B cell (primary cell): ENCODE measurements at regions not wholly inside any gene's neighbourhood (a gene's known extent, or its start where the extent isn't known, plus 50 kb on each side); places are given as distances from the start of the nearest gene placed in this dataset.

Experiments used
- ATAC-seq: fragments of 200-7000 bp; cut with Tn5 transposase; one replicate; pipeline ENCODE4 v1.10.0; 2021; ENCODE audit warnings: low read depth, mild to moderate bottlenecking, moderate number of reproducible peaks, moderate library complexity
- CTCF ChIA-PET: fragments of 350-600 bp; sonication (Branson Sonifier 250); formaldehyde crosslinking; loops from one replicate; lab custom pipeline; 2021; ENCODE audit warnings: antibody characterized with exemption, inconsistent platforms; lab: Charles Lee
- POLR2A ChIA-PET: fragments of 350-600 bp; sonication (Branson Sonifier 250); formaldehyde crosslinking; loops from one replicate; lab custom pipeline; 2021; ENCODE audit warnings: antibody characterized with exemption; lab: Charles Lee
- DNase-seq: peaks from one replicate; pipeline ENCODE4 v3.0.0; 2013
- H2AFZ ChIP-seq: 2 replicates; pipeline ENCODE4 v1.6.1; 2012; ENCODE audit warnings: mild to moderate bottlenecking, low read depth, low read length; ENCODE audit not compliant: insufficient read depth, poor library complexity, severe bottlenecking
- H3K27ac ChIP-seq, 2 donors: 1 replicate in 1 of 2; 2 replicates in 1 of 2; pipeline ENCODE4 v1.5.1; 2012 to 2013; ENCODE audit warnings: low read length in 2 of 2, mild to moderate bottlenecking in 2 of 2, moderate library complexity in 1 of 2
- H3K27me3 ChIP-seq, 4 experiments: fragments of 200-600 bp in 1 of 4; sonication (generic) in 1 of 4; replicated peaks in 1 of 4; 1 replicate in 2 of 4; 2 replicates in 2 of 4; pipeline versions ENCODE4 v1.6.1 to v1.7.0; 2013 to 2016; ENCODE audit warnings: low read length in 3 of 4, mild to moderate bottlenecking in 2 of 4, mixed read lengths in 1 of 4, moderate library complexity in 1 of 4; ENCODE audit not compliant: insufficient read depth in 4 of 4, control insufficient read depth in 3 of 4; ENCODE audit errors: control extremely low read depth in 1 of 4
- H3K36me3 ChIP-seq, 2 experiments: replicated peaks in 1 of 2; 1 replicate in 1 of 2; 2 replicates in 1 of 2; pipeline versions ENCODE4 v1.6.1 to v1.7.1; 2013; ENCODE audit warnings: low read length in 1 of 2; ENCODE audit not compliant: insufficient read depth in 2 of 2, control insufficient read depth in 1 of 2; ENCODE audit errors: control extremely low read depth in 1 of 2, extremely low read depth in 1 of 2
- H3K4me1 ChIP-seq, 2 donors: fragments of 200-600 bp in 1 of 2; sonication (generic) in 1 of 2; 1 replicate in 1 of 2; 2 replicates in 1 of 2; pipeline versions ENCODE4 v1.5.1 to v1.6.1; 2013 to 2017; ENCODE audit warnings: low read length in 2 of 2; ENCODE audit not compliant: control insufficient read depth in 2 of 2, insufficient read depth in 2 of 2
- H3K4me2 ChIP-seq: replicated peaks from 2 replicates; pipeline ENCODE3; 2012; ENCODE audit warnings: mild to moderate bottlenecking, low read depth, low read length; ENCODE audit not compliant: poor library complexity, severe bottlenecking
- H3K4me3 ChIP-seq, 5 experiments: fragments of 200-600 bp in 1 of 5; sonication (generic) in 1 of 5; 1 replicate in 3 of 5; 2 replicates in 2 of 5; pipeline versions ENCODE4 v1.5.1 to v1.7.0; 2011 to 2016; ENCODE audit warnings: low read length in 4 of 5, mild to moderate bottlenecking in 4 of 5, low read depth in 2 of 5, control low read depth in 1 of 5, moderate library complexity in 1 of 5; ENCODE audit not compliant: insufficient read depth in 1 of 5; ENCODE audit errors: control extremely low read depth in 1 of 5, extremely low read depth in 1 of 5
- H3K79me2 ChIP-seq: fragments of 200-600 bp; sonication (generic); one replicate; pipeline ENCODE4 v1.6.0; 2016; ENCODE audit warnings: low read length; ENCODE audit not compliant: control insufficient read depth, insufficient read depth
- H3K9ac ChIP-seq: fragments of 200-600 bp; sonication (generic); 2 replicates; pipeline ENCODE4 v1.6.1; 2017; ENCODE audit warnings: mild to moderate bottlenecking, low read length, moderate library complexity
- H3K9me3 ChIP-seq, 3 donors: one replicate each; pipeline versions ENCODE4 v1.6.1 to v1.7.1; 2013; ENCODE audit warnings: low read length in 2 of 3; ENCODE audit not compliant: control insufficient read depth in 2 of 3, insufficient read depth in 1 of 3; ENCODE audit errors: control extremely low read depth in 1 of 3
- H4K20me1 ChIP-seq: 2 replicates; pipeline ENCODE4 v1.6.0; 2012; ENCODE audit warnings: mild to moderate bottlenecking, low read length; ENCODE audit not compliant: insufficient read depth, control insufficient read depth, poor library complexity, severe bottlenecking
- H3K27ac Mint-ChIP-seq: one replicate; pipeline ENCODE4 v1.8.0; 2021; ENCODE audit warnings: mixed read lengths
- H3K27me3 Mint-ChIP-seq: one replicate; pipeline ENCODE4 v1.8.0; 2021; ENCODE audit warnings: mixed read lengths
- H3K4me1 Mint-ChIP-seq: one replicate; pipeline ENCODE4 v1.8.0; 2021; ENCODE audit warnings: mixed read lengths
- H3K4me3 Mint-ChIP-seq: one replicate; pipeline ENCODE4 v1.8.0; 2021; ENCODE audit warnings: mixed read lengths
- H3K9me3 Mint-ChIP-seq: one replicate; pipeline ENCODE4 v1.8.0; 2022; ENCODE audit warnings: mixed read lengths; ENCODE audit not compliant: insufficient read depth
- EZH2 ChIP-seq: IDR thresholded peaks from 2 replicates; pipeline ENCODE4 v1.6.1; 2012; ENCODE audit warnings: borderline replicate concordance, low read depth, mild to moderate bottlenecking, moderate library complexity, low read length; ENCODE audit not compliant: insufficient read depth, poor library complexity, severe bottlenecking
- WGBS: methylation state at CpG from one replicate; pipeline ENCODE4 v1.1.5; 2013; ENCODE audit warnings: missing lambda C conversion rate; ENCODE audit not compliant: insufficient coverage; 5-methylcytosine and 5-hydroxymethylcytosine counted together
- intact Hi-C: fragments of 100-400 bp; cut with micrococcal nuclease; formaldehyde crosslinking; loops from one replicate; pipeline ENCODE4 v1.10.0; 2022
- TF ChIP-seq, protein P1 (sequence below): fragments of 200-600 bp; IDR thresholded peaks from one replicate; pipeline ENCODE4 v1.8.0; 2022; ENCODE audit warnings: antibody characterized with exemption, mild to moderate bottlenecking

DNA sequence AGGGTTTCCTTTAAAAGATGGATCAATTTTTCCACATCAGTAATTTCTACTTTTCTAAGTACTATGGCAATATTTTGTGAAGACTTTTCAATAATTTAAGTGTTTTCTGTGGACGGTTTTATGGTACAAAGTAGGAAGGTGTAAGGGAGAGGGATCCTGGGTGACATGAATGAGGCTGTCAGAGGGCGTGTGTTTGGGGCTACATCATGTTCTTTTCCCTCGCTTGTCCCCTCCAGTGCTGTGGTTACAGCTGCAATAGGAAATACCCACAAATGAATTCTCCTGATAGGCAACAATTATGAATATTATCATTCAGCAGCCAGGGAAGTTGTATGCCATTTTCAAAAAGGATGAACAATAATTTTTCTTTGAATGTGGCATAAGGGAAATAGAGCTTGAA, 83.8 kb downstream of the CAVIN4 start:
- Histone ChIP-seq H3K4me3 (no peak overlapping the region), H2AFZ (no peak overlapping the region), H3K9ac (no peak overlapping the region), H3K4me2 (no peak overlapping the region), H3K79me2 (no peaks in the 10 kb centered on the region), H4K20me1 (no peaks in the 10 kb centered on the region), H3K4me1 (no peaks in the 10 kb centered on the region), H3K9me3 (peaks cover 0 to 9% (median 2%) of the 10 kb centered on the region in 3 donors), H3K27ac (no peak overlapping the region), H3K36me3 (no peaks in the 10 kb centered on the region), H3K27me3 (no peaks in the 10 kb centered on the region)
- DNase-seq (no peak), ATAC-seq (no peak)
- H3K4me1 Mint-ChIP-seq, result no peaks in the 10 kb centered on the region
- H3K27ac Mint-ChIP-seq, result no peak overlapping the region
- TF ChIP-seq, protein P1, sequence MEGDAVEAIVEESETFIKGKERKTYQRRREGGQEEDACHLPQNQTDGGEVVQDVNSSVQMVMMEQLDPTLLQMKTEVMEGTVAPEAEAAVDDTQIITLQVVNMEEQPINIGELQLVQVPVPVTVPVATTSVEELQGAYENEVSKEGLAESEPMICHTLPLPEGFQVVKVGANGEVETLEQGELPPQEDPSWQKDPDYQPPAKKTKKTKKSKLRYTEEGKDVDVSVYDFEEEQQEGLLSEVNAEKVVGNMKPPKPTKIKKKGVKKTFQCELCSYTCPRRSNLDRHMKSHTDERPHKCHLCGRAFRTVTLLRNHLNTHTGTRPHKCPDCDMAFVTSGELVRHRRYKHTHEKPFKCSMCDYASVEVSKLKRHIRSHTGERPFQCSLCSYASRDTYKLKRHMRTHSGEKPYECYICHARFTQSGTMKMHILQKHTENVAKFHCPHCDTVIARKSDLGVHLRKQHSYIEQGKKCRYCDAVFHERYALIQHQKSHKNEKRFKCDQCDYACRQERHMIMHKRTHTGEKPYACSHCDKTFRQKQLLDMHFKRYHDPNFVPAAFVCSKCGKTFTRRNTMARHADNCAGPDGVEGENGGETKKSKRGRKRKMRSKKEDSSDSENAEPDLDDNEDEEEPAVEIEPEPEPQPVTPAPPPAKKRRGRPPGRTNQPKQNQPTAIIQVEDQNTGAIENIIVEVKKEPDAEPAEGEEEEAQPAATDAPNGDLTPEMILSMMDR, result no peak
- TF ChIP-seq EZH2, result no peak
- peaks cover 7% of the 10 kb centered on the region for H3K27me3 Mint-ChIP-seq
- peaks cover 3% of the 10 kb centered on the region for H3K9me3 Mint-ChIP-seq
- no CpG with 5 or more reads among the region's 3 CpGs for WGBS
- POLR2A ChIA-PET, result no interaction called here
- intact Hi-C loops, result no loop called here
- CTCF ChIA-PET, result no interaction called here
- H3K4me3 Mint-ChIP-seq, result no peak overlapping the region

DNA sequence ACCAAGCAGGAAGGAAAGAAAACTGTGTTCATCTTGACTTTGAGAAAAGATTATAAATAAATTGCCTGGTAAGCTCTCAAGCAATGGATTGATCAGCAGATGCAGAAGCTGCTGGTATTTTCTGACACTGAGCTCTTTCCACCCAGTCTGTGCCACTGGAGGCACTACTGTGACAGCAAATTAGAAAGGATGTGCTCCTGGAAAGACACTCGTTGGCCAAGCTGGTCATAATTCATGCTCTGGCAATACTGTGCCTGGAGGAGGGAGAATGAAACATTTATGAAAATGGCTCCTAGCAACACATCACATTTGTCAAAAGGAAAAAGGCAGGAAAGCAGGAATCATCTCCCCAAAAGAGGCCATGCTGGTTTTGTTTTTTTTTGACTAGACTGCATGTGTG, 84.2 kb downstream of the CAVIN4 start:
- no peak overlapping the region for H3K27ac Mint-ChIP-seq
- Histone ChIP-seq H3K79me2 (no peaks in the 10 kb centered on the region), H3K27ac (no peak overlapping the region), H3K36me3 (no peaks in the 10 kb centered on the region), H3K4me2 (no peak overlapping the region), H4K20me1 (no peaks in the 10 kb centered on the region), H2AFZ (no peak overlapping the region), H3K4me3 (no peak overlapping the region), H3K9me3 (peaks cover 0 to 9% (median 0%) of the 10 kb centered on the region in 3 donors), H3K4me1 (no peaks in the 10 kb centered on the region), H3K27me3 (peaks cover 0 to 3% (median 0%) of the 10 kb centered on the region in 4 experiments), H3K9ac (no peak overlapping the region)
- H3K9me3 Mint-ChIP-seq, result peaks cover 3% of the 10 kb centered on the region
- no peak for TF ChIP-seq EZH2
- TF ChIP-seq, protein P1, result no peak
- no peak overlapping the region for H3K4me3 Mint-ChIP-seq
- ATAC-seq (no peak), DNase-seq (no peak)
- POLR2A ChIA-PET, result no interaction called here
- peaks cover 7% of the 10 kb centered on the region for H3K27me3 Mint-ChIP-seq
- intact Hi-C loops, result no loop called here
- no peaks in the 10 kb centered on the region for H3K4me1 Mint-ChIP-seq
- WGBS, result 0% methylated on average over 1 of the region's 1 CpG
- CTCF ChIA-PET, result no interaction called here
